Keratinocyte (primary cell): ENCODE measurements at regions not wholly inside any gene's neighbourhood (a gene's known extent, or its start where the extent isn't known, plus 50 kb on each side); places are given as distances from the start of the nearest gene placed in this dataset.

Experiments used
- CTCF ChIP-seq, 3 experiments: IDR thresholded peaks in 1 of 3; conservative IDR thresholded peaks in 1 of 3; optimal IDR thresholded peaks in 1 of 3; 2 replicates in 2 of 3; 3 replicates in 1 of 3; pipeline versions ENCODE3 to v1.5.1; 2011; ENCODE audit warnings: low read length in 3 of 3, mild to moderate bottlenecking in 3 of 3, moderate library complexity in 2 of 3, control low read depth in 1 of 3, inconsistent platforms in 1 of 3; ENCODE audit not compliant: insufficient read depth in 2 of 3; ENCODE audit errors: extremely low read depth in 1 of 3
- EZH2 ChIP-seq: IDR thresholded peaks from one replicate; pipeline ENCODE4 v1.6.1; 2012; ENCODE audit warnings: inconsistent platforms, mild to moderate bottlenecking, low read length, moderate library complexity

GRCh38 chr11:134785059-134785458, 373.0 kb upstream of the B3GAT1 start:
- TF ChIP-seq CTCF (optimal IDR thresholded peaks at IDR 0.05 in 1 of 3, IDR thresholded peaks at IDR 0.05 in 1 of 3, conservative IDR thresholded peaks at IDR 0.05 in 1 of 3; ENCODE audit: extremely low read depth in 1 of 3, insufficient read depth in 2 of 3, low read length in 3 of 3) (no peak), EZH2 (no peak)
